Kidney glomerular epithelial cell (primary cell): ENCODE measurements at regions not wholly inside any gene's neighbourhood (a gene's known extent, or its start where the extent isn't known, plus 50 kb on each side); places are given as distances from the start of the nearest gene placed in this dataset.

ENCODE experiments used
- DNase-seq: peaks from one replicate; lab custom pipeline; 2025; lab: John Stamatoyannopoulos, UW

DNA sequence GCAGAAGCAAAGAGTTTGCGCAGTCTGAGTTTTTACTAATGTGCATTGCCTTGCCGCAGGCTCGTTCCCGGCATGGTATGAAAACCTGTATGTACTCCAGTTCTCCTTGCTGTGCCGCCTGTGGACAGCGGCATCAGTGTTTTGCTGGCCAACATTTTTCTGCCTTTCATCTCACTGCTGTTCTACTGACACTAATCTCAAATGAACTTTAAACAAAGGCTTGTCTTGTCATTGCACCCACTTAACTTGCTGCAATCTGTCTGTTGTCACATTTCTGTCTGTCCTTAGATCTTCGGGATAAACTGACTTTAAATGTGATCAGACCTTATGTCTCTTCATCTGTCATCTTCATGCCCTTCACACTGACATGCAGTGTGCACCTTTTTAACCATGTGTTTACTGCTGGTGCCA is 71.7 kb upstream of the ZNRF2 start:
- DNase-seq: no peak

DNA sequence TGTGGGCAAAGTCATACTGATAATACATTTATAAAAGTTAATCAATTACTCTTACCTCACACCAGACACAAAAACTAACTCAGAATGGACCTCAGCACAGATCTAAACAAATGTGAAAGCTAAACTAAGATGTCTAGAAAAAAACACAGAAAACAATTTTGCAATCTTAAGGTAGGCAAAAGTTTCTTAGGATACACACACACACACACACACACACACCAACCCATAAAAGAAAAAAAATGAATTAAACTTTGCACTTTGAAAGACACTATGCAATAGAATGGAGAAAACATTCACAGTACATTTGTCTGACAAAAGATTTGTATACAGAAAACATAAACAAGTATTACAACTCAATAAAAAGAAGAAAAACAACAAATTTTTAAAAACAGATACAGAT is 70.8 kb upstream of the ZNRF2 start:
- DNase-seq: no peak

GRCh38 chr7:30214651-30215137 is 69.7 kb upstream of the ZNRF2 start:
- DNase-seq: no peak

DNA sequence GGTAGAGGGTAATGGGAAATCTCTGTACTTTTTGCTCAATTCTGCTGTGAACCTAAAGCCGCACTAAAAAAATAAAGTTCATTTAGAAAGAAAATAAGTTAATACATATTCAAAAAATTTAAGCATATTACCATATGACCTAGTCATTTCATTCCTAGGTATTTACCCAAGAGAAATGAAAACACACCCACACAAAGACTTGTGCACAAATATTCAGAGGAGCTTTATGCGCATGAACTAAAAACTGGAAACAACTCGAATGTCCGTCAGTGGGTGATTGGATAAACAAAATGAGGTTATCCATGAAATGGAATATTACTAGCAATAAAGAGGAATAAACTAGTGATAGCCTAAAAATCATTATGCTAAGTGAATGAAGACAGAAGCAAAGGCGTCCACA is 62.6 kb upstream of the ZNRF2 start:
- DNase-seq: no peak

GRCh38 chr7:30222515-30223215 is 61.7 kb upstream of the ZNRF2 start:
- no peak for DNase-seq

DNA sequence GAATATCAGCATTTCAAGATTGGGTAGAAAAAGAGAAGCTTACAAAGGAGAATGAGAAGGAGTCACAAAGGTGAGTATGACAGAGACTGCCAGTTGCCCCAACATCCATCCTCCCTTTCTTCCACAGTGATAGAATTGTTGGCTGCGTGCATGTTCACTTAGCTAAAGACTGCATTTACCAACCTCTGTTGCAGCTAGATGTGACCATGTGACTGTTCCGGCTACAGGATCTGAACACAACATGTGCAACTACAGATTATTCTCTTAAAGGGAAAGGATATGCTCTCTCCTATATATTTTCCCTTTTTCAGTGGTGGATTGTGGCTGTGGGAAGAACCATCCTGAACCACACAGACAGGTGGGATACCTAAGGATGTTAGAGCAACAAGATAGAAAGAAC is 60.5 kb upstream of the ZNRF2 start:
- no peak for DNase-seq

GRCh38 chr7:30224511-30225062 is 59.8 kb upstream of the ZNRF2 start:
- peak; percentile 9 for DNase-seq

- peak; percentile 82 for DNase-seq
These were observed 58.4 kb upstream of the ZNRF2 start for GRCh38 chr7:30225863-30226613.

DNA sequence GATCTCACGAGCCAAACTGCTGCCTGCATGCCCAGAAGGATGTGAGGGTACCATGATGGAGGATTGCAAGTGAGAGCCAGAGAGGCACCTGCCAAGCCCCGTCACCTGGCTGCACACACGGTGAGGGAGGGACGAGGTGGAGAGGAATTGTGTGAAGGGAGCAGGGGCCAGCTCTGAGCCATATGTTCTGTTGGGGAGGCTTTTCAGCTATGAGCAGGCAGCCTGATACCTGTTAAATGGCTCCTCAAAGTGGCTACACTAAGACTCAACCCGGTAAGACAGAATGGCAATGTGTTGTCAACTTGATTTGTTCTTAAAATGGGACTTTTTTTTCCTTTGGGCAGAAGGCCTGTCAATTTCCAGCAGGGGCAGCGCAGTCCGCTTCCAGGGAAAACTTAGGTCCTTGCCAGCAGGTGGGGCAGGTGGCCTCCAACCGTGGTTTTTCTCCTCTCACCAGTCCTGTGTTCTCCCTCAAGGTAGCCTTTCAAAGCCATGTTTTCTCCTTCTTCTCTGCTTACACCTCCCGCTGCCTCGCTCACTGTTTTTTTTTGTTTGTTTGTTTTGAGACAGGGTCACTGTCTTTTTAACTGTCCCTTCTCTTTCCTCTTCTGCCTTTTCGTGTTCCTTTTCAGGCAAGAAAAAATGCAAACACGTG is 57.7 kb upstream of the ZNRF2 start:
- DNase-seq: peak; percentile 3

- no peak for DNase-seq
These were observed 53.1 kb upstream of the ZNRF2 start for GRCh38 chr7:30231271-30231670.

DNA sequence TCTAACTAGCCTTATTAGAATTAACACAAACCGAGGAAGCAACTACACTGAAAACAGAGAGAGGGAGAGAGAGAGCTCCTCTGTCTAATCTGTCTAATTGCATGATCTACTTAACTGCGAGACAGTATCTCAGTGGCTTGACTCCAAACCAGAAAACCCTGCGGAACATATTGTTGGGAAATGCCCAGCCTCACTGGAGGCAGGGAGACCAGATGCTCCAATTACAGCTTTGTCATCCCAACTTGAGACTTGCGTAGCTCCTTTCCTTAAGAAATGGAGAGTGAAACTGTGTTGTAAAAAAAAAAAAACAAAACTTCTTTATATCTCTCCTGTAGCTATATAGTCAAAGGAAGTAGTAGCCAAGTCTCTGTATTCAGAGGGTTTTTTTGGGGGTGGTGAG is 52.0 kb upstream of the ZNRF2 start:
- DNase-seq: no peak
